HG02884 (cell line): ENCODE measurements at regions not wholly inside any gene's neighbourhood (a gene's known extent, or its start where the extent isn't known, plus 50 kb on each side); places are given as distances from the start of the nearest gene placed in this dataset.
"Not testable (repeated sequence)": the region's sequence is repeated elsewhere in the genome, so short reads cannot be mapped to it uniquely, and the experiment has no call there.

Experiments
- ATAC-seq: cut with Tn5 transposase; IDR thresholded peaks from one replicate; pipeline ENCODE4 v1.9.1; 2021; ENCODE audit warnings: mild to moderate bottlenecking, moderate library complexity; ENCODE audit not compliant: unreplicated experiment

DNA sequence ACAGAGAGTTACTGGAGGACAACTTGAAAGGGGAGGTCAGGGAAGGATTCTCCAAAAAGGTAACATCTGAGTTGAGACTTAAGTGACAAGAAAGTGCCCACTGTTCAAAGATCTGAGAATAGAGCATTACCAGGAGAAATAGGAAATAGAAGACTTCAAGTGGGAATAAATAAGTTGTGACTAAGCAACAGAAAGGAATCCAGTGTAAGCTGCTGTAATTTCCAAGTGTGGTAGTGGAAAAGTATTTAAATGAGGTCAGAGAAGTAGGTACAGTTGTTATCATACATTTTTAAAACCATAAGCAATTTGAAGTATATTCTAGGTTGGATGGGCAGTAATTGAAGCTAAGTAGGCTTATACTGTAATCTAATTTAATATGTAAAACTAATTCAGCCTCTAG, 211.9 kb downstream of the FBXO8 start:
- ATAC-seq, result no peak

- ATAC-seq, result no peak
Measured at GRCh38 chr4:174069848-174070330, 213.6 kb downstream of the FBXO8 start.

DNA sequence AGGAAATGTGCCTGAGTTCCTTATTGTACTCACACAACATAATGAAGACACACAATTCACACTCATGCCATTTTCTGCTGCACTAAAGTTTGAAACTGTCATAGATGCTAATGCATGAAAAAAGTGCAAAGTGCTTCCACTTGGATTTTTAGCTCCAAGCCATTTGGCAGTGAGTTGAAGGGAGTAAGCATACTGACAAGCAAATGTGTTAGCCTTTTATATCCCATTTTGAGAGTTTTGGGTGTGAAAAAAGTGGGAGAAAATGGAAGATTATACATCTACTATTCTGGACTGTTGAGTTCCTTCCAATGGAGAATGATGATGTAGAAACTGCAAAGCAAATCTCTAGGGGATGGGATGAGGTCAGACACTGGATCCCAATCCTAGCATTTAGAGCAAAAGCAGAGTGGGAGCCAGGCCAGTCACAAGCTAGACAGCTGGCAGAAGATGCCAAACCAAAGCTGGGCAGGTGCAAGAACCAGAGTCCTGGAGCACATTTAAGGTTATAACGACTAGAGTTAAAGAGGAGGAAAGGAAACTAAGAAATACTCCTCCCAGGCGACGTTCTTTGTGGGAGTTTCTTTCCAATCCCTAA, 216.8 kb downstream of the FBXO8 start:
- no peak for ATAC-seq

DNA sequence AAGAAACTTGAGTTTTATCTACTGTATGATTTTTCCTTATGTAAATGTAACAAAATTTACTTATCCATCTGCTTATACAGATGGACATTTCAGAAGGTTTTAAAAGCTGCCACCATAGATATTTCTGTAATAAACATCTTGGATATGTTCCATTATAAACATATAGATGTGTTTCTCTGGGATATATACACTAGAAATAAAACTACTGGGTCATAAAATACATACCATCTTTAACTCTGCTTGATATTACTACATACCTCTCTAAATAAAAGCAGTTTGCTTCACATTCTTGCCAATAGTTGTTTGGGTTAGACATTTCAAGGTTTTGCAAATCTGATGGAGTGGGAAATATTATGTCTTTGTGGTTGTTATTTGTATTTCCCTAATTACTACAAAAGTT, 220.6 kb downstream of the FBXO8 start:
- no peak for ATAC-seq

DNA sequence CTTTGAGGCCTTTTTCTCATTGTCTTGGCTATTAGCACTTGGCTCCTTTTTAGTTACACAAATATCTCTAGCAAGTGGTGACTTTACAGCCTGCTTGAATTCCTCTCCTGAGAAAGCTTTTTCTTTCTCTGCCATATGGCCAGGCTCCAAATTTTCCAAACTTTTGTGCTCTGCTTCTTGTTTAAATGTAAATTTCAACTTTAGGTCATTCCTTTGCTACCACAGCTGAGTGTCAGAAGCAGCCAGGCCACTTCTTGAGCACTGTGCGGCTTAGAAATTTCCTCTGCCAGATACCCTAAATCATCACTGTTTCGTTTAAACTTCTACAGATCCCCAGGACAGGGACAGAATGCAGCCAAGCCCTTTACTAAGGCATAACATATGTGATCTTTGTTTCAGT, 222.4 kb downstream of the FBXO8 start:
- no peak for ATAC-seq

DNA sequence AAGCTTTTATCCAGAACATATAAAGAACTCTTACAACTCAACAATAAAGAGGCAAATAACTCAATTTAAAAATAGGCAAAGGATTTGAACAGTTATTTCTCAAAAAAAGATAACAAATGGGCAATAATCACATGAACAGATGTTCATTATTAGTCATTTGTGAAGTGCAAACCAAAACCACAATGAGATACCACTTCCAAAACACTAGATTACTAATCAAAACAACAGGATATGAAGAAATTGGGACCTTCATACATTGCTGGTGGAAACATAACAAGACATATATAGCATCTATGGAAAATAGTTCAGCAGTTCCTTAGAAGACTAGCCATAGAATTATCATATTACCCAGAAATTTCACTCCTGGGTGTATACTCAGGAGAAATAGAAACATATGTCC, 224.6 kb downstream of the FBXO8 start:
- peak; percentile 48 for ATAC-seq

DNA sequence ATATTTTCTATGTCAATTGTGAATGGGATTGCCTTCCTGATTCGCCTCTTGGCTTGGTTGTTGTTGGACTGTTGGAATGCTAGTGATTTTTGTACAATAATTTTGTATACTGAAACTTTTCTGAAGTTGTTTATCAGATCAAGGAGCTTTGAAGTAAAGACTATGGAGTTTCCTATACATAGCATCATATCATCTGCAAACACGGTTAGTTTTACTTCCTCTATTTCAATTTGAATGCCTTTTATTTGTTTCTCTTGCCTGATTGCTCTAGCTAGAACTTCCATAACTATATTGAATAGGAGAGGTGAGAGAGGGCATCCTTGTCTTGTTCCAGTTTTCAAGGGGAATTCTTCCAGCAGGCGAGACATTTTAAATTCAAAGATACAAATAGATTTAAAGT, 226.5 kb downstream of the FBXO8 start:
- peak; percentile 40 for ATAC-seq

GRCh38 chr4:174055344-174055743, 228.1 kb downstream of the FBXO8 start:
- ATAC-seq, result no peak

DNA sequence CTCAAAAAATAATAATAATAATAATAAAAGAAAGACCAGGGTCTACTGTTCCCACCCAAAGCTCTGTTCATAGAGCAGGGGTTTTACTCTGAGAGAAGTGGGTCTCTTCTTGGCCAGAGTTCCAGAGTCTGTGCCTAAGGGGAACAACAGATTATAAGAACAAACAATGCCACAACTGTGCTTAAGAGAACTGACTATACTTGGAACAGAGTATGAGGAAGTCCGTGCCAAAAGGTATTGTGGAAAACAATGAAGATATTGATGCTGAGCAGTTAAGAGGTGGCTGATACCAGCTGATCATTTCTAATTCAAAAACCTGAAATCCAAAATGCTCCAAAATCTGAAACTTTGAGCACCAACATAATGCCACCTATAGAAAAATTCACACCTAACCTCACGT, 229.6 kb downstream of the FBXO8 start:
- no peak for ATAC-seq

- no peak for ATAC-seq
Measured at GRCh38 chr4:174047363-174047762, 236.1 kb downstream of the FBXO8 start.

DNA sequence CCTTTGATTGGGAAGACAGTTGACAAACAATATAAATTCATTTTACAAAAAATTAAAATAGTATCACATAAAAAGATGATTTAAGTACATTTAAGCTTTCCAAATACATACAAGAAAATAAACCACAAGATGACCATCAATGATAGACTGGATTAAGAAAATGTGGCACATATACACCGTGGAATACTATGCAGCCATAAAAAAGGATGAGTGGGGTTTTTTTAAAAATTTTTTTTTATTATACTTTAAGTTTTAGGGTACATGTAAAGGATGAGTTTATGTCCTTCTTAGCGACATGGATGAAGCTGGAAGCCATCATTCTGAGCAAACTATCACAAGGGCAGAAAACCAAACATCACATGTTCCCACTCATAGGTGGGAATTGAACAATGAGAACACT, 237.6 kb downstream of the FBXO8 start:
- not testable (repeated sequence) for ATAC-seq

DNA sequence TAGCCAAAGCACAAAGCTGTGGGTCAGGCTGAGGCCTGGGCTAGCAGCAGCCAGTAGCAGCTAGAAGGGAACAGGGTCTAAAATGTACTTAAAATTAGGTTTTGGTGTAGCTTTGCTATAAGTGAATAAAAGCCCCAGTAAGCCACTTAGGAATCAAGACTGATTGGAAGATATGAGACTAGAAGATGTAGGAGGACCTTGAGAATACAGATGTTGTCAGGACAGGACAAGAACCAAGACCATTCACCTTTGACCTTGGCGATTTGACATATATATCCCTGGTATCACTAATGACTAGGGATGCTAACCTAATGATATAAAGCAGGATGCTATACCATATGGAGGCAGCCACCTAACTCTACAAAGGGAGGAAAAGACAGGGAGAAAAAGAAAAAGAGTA, 238.1 kb downstream of the FBXO8 start:
- no peak for ATAC-seq

DNA sequence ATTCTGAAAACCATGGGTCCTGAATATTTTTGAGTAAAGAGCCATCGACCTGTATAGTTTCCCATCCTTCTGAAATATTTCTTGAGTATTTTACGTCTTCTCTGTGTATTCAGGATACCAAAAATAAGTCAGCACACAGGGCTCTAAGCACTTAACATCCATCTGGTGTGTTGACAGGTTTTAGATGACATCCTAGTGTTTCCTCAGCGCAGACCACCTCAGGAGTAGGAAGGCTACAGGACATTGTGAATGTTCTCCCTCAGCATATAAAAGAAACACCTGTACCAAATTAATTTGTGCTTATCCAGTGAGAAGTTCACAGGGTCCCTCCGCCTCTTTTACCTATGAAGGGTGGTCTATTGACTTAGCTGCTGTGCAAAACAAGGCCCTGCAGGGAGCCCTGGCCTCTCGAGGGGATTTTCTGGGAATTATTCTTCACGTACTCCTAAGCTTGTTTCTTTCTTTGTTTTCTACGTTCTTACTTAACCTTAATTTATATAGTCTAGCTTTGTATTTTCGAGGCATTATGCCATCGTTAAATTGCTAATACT, 241.8 kb downstream of the FBXO8 start:
- ATAC-seq, result no peak

DNA sequence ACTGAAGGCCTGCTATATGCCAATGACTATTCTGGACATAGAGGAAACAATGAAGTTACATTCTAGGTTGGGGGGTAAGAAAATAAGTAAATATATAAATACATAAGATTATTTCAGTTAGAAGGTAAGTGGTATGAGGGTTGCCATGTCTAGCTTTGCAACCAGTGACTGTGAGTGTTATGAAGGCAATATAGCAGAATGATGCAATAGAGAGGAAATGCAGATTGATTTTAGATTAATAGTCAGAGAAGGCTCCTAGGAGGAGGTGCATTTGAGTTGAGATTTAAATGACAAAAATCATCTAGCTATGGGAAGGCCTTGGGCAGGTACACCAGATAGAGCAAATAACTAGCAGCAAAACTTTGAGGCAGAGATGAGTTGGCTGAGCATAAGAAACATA, 243.2 kb downstream of the FBXO8 start:
- ATAC-seq, result no peak

GRCh38 chr4:174038481-174038880, 245.0 kb downstream of the FBXO8 start:
- no peak for ATAC-seq

- ATAC-seq, result no peak
Measured at GRCh38 chr4:174037631-174038030, 245.8 kb downstream of the FBXO8 start.

DNA sequence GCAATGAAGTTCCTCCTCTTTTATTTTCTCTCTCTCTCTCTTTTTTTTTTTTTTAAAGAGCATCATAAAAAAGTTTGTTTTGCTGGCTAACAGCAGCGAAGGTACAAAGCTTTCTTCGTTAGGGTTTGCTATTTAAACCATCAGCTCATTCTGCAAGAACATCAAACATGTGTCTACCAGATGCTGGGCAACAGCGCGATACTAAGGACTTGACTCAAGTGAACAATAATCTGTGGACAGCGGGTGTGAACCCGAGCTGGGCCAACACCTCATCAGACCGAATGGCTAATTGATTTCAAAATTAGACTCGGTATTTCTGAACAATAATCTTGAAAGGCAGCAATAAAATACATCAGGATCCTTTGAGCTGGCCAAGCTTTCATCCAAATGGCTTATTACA, 246.4 kb downstream of the FBXO8 start:
- ATAC-seq, result no peak

- ATAC-seq, result no peak
Measured at GRCh38 chr4:174036576-174036975, 246.9 kb downstream of the FBXO8 start.

DNA sequence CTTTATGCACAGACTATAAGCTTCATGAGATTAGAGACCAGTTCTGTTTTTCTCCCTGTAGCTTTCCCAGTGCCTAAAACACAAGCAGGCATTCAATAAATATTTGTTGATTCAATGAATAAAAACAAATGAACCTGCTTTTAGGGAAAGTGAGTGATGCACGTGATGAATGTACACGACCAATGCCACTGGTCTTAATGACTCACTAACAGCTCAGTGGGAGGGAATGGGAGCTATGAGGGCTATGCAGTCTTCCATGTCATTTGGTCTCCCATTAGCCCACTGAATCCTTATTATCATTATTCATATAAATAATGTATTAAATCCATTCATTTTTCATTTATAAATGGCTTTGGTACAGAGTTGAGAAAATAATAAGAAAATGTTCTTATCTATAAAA, 247.4 kb downstream of the FBXO8 start:
- ATAC-seq, result no peak

DNA sequence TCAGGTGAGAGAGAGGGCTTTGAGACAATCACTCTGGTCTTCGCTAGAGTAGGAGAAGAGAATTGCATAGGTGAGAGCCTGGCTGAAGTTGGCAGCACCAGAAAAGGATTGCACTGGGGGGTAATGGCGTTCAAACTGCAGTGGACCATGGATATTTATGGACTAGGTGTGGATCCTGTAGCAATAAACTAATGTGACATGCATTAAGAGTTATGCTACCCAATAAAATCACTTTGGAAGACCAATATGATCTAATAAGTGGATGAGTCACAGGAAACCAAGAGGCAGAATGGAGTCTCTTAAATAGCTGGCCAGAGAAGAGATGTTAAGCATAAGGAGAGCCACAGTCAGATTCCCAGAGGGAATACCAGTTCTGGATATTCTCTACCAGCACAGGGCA, 259.8 kb downstream of the FBXO8 start:
- ATAC-seq, result no peak

- ATAC-seq, result no peak
Measured at GRCh38 chr4:174018236-174018635, 265.2 kb downstream of the FBXO8 start.

DNA sequence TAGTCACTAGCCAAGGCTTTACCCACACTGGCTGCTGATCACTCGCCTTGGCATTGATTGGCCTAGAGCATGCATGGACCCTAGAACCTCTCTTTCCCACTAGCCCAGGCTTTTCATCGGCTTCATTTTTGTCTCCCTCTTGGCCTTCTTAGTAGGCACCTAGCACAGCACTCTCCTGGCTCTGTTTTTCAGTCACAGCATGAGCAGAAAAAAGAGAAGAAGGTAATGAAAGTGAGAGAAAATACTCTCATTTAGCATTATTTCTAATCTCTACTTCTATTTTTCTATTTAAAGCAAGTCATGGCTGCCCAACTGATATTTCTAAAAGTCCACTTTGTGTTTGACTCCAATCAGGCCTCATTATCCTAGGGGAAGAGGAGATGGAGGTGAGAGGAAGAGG, 267.2 kb downstream of the FBXO8 start:
- no peak for ATAC-seq

GRCh38 chr4:174012886-174013259, 270.6 kb downstream of the FBXO8 start:
- no peak for ATAC-seq
